ENCODE measurements at regions not wholly inside any gene's neighbourhood (a gene's known extent, or its start where the extent isn't known, plus 50 kb on each side); places are given as distances from the start of the nearest gene placed in this dataset.

GRCh38 chr2:18061717-18062116, 183.2 kb downstream of the KCNS3 start:
- no peak for TF ChIP-seq CTCF (IDR thresholded peaks at IDR 0.05)
- TF ChIP-seq POLR2A (IDR thresholded peaks at IDR 0.05) = no peak
